ENCODE measurements at regions not wholly inside any gene's neighbourhood (a gene's known extent, or its start where the extent isn't known, plus 50 kb on each side); places are given as distances from the start of the nearest gene placed in this dataset.

DNA sequence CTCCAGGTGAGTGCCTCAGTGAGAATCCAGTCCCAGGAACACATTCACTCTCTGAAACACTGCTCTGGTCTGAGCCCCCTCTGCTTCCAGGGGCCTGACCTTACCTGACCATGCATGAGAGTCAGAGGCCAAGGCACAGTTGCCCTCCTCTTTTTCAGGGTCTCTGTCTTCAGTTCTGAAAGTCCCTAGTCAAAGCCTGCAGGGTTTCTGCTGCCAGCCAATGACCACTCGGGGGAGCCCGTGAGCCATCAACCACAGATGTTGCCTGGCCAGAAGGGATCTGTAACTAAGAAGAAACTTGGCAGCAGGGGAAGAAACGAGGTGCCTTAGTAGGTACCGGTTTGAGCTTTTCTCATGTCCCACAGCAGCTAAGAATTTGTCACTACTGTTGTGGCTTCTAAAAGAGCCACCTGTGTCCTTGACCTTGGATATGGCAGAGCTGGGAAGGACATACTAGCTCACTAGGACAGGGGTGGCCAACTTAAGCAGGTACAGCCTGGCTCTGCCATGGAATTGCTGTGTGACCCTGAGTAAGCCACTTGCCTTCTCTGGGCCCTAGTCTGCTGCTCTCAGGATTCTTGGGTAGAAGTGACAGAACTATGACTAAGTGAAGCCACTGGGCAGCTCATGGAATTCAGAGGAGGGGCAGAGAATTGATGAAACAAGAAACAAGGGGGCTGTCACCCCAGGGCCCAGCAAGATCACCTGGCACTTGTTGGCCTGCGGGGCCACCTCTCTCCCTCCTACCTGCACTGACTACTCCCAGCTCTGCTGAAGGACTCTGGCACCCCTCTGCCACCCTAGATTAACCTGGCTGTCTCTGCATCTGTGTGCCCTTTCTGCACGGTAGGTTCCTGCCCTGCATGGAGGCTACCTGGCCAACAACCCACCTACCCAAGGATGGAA, 83.8 kb upstream of the GPR26 start:
- peak; percentile 24 for DNase-seq

DNA sequence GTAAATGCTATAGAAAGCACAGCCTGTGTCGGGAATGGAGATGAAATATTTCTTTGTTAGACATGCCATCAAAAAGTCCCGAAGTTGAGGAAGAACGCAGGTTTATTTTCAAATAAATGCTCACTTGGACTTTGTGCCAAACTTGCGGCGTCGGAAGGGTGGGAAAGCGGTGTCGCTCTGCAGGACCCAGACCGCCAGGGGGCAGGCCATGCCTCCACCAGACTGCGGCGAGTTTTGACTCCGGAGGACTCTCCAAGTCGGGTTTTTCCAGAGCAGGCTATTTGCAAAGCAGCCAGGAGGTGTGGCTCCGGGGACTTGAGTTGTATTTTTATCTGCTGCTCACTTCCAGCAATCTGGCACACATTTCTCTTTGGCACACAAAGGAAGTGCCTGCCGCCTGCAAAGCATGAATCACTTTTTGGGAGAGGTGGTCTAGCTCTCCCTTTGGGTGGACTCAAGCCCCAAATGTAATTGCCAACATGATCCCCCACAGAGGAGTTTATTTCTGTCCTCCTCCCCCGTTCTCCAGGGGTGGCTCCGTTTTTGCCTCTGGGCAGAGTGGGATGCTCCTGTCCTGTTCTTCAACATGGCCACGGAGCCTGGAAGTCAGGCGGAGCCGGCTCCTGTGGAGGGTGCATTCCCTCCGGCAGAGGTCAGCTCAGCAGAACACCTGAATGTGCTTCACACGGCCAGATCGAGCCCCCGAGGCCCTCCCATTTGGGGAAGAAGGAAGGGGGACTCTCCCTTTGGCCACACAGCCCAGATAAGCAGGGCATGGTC, 82.3 kb upstream of the GPR26 start:
- DNase-seq = no peak

DNA sequence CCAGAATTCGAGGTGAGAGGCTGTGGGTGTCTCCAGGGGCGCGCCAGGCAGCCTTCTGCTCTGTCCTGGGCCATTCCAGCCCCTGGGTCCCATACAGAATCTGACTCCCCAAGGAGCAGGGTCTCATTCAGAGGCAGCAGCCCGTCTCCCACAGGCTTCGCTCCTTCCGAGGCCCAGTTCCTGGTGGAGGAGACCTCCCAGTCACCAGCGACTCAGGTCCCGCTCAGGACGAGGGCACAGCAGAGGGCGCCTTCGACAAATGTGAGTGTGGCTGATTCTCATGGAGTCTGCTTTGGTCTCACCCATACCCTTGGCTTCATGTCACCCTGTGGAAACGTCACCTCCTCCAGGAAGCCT, 81.8 kb upstream of the GPR26 start:
- DNase-seq = no peak

DNA sequence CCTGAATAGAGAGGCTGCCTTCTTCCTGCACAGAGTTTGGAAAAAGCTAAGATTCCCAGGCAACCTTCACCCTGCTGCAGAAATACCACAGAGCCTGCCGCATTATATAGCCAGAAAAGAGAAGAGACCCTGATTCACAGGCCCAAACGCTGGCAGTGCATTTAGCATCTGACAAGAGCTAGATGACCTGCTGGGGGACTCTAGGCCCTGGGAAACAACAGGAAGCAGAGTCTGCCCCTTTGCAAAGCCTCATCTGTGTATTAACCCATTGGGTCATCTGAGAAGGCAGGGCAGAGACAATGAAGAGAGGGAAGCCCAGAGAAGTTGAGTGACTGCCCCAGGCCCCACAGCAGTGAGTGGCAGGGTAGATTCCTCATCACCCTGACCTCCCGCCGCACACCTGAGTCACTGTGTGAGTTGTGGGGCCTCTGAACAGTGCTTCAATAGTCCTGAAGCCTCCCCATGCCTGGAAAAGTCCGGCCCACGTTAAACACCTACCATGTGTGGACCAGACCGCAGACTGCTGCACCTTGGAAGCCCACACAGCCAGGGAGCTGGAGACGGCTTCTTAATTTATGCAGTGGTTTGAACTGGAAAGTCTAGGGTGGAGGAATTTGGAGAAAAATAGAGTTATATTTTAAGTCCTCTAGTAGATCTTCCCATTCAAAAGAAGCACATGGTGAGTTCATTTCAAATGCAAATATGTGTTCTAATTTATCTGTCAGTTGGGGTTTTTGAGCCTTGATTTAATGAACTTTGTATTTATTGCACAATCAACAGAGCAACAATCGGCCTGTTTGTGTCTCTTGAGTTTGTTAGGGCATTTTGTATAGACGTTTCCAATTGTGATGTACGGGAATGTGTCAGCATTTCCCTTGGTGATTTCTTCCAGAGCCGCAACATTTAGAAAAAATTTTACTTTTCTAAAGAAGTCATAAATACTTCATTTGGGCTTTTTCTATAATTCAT, 80.4 kb upstream of the GPR26 start:
- DNase-seq = no peak

DNA sequence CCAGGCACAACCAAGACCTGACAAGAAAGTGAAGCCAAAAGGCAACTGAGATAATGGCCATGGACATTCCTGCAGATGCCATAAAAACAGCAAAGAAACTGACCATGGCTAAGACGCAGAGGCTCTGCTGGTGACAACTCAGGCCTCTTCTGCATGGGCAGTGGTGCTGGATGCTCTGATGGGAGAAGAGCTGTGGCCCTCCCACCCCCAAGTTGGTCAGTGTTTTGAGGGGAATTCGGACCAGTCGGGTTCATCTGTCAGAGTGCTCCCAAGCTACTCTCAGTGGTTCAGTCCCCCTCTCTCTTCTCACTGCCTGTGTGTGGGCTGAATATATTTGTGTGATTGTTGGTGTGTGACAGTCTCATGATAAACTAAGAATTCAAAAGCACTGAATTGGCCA, 79.0 kb upstream of the GPR26 start:
- DNase-seq = no peak

DNA sequence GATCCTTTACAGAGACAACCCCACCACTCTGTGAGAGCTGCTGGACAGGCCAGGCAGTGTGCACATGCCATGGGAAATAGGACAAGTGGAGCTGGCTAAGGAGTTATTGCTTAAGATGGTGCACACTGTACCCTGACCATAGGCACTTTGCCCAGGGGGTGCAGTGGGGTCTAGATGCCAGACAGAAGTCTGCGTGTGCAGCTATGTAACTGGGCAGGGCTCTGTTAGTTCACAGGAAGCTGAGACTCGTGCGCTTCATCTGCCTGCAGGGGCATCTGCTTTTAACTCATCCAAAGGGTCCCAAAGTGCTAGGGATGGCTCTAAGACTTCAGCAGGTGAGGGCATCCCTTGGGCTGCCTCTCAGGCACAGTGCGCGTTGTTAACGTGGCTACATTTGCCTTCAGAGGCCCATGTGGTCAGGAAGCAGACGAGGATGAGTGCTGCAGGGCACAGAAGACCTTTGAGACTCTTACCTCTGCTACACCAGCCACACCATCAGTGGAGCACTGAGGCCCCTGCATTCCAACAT, 77.7 kb upstream of the GPR26 start:
- DNase-seq = no peak

DNA sequence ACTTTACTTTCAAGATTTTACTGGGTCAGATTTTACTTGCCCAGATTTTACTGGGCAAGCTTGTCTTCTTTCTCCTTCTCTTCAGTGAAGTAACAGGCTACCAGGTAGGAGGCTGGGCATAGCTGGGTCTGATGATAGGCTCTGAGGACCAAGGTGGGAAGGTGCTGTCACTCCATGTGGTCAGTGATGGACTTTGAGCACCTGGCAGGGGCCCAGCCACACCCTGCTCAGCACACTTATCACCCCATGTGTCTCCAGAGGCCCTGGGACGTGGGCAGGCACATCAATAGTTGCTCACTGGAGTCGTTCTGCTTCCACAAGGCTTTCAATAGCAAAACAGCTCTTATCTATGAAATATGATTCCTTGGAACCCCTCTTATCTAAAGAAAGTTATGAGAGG, 70.5 kb upstream of the GPR26 start:
- DNase-seq = no peak

DNA sequence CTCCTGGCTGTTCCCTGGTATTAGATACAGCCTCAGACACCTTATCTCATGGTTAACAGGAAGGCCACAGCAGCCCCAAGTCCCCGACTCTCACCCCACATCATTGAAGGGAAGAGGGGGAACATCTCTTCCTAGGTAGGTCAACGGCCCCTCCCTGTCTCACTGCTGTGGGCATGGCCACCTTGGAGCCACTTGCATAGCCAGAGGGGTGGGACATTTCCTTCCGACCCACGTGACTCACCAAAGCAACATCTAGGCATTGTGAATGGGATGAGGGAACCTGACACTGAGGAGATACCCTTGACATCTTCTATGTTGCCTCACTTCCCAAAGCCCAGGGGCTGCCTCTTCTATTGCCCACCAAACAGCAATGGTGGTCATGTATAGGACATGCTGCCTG, 68.5 kb upstream of the GPR26 start:
- DNase-seq = no peak

DNA sequence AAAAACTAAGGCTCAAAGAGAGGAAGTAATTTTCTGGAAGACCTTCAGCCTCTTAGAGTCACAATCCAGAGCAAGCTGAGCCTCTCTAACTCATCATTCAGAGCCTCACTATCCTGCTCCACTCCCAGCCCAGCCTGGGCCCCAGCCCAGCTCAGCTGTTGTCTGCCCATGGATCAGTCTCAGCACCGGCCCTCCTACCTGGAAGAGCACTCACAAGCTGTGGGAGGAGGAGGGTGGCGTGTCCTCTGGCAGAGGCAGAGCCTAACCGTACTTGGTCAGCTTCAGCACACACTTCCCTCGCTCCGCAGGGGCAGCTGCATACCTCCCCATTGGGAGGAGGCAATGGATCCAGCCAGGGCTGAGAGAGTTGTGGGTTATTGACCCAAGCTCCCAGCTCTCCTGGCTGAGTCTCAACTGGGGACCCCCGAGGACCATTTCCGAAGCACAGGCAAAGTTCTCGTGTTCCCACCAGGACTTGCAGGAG, 66.7 kb upstream of the GPR26 start:
- no peak for DNase-seq

DNA sequence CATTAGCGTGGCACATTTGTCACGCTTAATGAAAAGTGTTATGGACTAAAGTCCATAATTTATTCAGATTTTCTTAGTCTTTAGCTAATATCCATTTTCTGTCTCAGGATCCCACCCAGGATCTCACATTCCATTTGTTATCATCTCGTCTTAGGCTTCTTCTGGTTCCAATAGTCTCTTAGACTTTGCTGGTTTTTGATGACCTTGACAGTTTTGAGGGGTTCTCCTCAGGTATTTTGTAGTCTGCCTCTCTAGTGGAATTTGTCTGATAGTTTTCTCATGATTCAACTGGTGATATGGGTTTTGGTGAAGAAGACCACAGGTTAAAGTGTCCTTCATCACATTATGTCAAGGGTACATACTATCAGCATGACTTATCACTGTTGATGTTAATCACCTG, 66.0 kb upstream of the GPR26 start:
- DNase-seq = no peak

DNA sequence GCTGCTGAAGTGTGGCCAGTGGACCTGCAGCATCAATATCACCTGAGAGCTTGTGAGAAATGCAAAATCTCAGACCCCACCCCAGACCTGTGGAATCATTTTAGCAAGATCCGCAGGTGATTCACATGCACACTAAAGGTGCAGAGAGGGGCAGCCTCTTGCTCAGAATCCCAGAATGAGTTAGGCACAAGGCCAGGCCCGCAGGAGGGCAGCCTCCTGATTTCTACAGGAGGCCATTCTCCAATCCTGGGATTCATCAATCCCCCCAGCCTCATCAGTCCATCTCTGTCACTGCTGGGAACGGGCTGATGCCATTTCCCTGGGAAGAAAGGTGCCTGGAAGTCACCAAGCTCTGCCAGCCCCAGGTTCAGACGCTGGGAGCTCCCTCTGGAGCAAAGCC, 63.0 kb upstream of the GPR26 start:
- DNase-seq = no peak

DNA sequence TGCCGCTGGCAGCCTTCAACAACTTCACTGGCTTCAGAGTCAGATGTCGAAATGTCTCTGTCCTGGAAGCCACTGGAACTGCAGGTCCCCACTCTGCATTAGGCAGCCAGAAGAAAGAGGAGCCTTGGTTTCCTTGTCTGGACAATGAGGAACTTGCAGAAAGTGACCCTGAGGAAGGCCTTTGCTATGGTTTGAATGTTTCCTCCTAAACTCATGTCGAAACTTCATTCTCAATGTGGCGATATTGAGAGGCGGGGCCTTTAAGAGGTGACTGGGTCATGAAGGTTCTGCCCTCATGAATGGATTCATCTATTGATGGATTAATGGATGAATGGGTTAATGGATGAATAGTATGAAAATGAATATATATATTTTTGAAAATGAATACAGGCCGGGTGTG, 61.6 kb upstream of the GPR26 start:
- no peak for DNase-seq

DNA sequence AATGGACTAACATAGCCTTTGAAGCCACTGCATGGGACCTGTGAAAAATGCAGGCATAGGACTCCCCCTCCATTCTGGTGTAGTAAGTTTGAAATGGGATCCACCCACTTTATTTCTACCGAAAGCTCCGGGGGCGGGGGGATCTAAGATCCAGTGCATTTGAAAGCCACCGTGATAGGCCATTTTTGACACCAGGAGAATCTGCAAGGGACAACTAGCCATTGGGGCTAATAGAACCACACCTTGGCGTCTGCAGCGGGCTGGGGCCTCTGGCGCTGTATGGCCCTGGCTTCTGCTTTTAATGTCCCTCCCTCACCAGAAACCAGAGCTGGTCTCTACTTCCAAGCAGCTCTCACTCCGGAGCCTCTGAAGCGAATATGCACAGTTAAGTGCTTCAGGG, 60.1 kb upstream of the GPR26 start:
- DNase-seq = no peak

DNA sequence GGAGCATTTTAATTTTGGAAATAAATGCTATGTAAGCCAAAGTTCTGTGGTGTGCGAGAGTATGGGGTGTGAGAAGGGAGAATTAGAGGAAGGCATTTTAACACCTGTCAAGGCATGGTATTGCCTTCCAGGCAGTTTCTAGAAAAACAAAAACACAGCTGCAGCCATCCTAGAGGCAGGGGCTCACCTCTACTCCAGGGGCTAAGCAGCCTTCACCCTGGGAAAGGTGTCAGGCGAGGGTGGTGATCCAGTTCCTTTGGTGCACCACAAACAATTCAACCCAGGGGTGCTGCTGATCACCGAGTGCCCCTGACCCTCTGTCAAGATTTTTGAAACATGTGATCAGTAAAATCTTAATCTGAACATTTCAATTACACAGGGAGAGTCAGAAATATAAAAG, 59.2 kb upstream of the GPR26 start:
- DNase-seq = no peak

DNA sequence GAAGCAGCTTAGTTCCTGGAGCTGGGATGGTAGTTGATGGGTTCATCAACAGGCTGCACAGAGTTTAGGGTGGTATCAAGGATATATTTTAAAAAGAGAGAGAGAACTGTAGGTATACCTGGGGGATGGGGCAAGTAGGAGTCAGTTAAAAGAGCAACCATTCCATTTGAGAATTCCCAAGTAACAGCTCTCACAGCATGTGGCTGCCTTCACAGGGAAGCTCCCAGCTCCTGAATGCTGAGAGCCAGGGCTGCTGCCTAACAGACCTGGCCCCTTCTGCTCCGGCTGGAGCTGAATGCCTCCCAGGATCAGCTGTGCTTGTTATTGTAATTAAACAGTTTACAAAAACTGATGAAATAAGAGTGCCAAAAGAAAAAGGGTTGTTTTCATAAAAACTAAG, 58.8 kb upstream of the GPR26 start:
- no peak for DNase-seq

DNA sequence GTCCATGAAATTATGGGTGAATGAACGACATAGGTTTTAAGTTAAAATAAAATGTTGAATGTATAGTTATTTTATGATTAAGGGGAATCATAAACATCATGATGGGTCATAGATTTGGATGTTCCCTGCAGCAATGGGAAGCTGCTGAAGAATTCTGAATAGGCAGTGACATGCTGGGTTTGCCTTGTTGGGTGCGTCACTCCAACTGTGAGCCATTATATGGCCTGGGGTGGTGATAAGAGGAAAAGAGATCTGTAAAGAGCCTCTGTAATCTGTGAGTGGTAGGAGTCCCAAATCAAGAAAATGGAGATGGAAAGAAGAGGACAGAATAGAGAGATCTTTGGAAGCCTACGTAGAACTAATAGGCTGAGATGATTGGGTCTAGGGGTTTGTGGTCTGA, 58.1 kb upstream of the GPR26 start:
- DNase-seq = no peak

DNA sequence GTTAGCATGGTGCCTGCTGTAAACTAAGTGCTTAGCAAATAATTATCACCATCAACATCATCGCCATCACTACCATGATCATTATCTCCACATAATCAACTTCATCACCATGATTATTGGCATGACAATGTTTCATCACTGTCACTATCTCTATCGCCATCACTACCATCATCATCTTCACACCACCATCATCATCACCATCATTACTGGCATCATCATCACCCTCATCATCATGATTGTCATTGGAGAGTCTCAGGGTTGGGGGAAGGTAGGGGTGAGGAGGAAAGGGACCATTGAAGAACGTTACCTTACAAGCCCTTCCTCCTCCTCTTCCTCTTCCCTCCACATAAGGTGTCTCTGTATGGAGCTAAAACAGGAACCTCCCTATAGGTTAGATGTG, 54.9 kb upstream of the GPR26 start:
- no peak for DNase-seq

DNA sequence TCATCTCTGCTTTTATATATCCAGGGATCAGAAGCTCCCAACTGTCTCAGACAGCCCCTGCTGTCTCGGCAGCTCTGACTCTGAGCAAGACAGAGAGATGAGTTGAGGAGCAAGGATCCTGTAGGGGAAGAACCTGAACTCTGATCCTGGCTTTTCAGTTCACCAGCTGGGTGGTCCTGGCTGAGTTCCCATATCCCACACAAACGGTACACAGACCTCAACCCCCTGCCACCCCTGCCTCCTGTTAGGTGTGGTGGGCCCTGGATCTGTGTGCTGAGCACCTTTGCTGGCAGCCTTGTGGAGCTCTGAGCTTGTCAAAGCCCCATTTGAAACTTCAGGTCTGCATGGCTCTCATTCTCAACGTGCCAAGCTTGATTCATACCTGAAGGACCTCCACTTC, 54.3 kb upstream of the GPR26 start:
- no peak for DNase-seq

DNA sequence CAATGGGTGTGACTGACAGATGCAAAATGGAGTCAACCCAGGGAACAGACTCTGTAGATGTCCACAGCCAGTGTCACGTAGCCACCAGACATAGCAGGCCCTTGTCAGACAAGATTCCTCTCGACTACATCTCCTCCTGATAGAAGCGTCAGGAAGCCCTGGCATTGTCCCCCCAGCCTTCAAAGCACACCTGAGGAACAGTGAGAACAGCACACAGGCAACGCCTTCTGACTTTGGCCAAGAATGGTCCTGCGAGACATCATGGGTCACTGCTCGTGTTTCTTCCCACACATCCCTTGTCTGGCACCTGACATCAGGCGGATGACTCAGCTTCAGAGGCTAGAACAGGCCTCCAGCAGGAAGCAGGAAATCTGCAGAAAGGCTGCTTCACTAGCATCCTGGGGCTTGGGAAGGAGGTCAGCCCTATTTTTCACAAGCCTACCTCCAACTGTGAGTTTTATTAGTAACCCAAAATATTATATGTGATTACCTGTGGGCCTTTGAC, 52.8 kb upstream of the GPR26 start:
- no peak for DNase-seq

DNA sequence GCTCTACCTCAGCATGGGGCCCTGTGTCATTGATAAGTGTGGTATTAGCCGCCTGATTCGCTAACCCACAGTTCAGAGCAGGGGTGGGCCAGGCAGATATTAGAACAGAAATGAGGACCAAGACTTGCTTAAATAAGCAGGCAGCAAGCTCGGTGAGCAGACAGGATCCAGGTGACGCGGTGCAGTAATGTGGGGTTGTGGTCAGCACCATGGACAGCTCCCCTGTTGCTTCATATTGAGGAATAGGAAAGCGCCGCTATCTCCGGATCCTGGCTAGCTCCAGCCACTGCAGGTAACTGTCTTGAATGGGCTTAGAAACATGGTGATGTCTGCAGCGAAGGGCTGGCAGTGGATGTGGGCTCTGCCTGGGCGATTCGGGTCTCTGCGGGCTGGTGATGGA, 51.3 kb upstream of the GPR26 start:
- no peak for DNase-seq
